GM18499 (cell line): ENCODE measurements at regions not wholly inside any gene's neighbourhood (a gene's known extent, or its start where the extent isn't known, plus 50 kb on each side); places are given as distances from the start of the nearest gene placed in this dataset.
"Not testable (repeated sequence)": the region's sequence is repeated elsewhere in the genome, so short reads cannot be mapped to it uniquely, and the experiment has no call there.

Source experiments
- ATAC-seq: cut with Tn5 transposase; IDR thresholded peaks from one replicate; pipeline ENCODE4 v1.9.1; 2021; ENCODE audit warnings: moderate number of reproducible peaks; ENCODE audit not compliant: insufficient read depth, unreplicated experiment

GRCh38 chr15:26200427-26200826 lies 337.3 kb upstream of the ATP10A start:
- ATAC-seq = no peak

DNA sequence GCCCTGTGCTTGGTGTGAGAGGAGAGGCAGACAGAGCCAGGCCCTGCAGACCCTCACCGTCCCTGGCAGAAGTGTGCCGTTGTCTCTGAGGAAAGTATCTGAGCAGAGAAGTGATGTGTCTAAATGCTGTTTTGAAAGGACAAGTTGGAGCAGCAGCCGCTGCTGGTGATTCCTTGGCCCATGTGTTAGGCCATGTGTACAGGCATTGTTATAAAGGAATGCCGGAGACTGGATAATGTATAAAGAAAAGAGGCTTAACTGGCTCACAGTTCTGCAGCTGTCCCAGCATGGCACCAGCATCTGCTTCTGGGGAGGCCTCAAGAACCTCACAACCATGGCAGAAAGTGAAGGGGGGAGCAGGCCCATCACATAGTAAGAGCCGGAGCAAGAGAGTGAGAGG lies 334.6 kb upstream of the ATP10A start:
- no peak for ATAC-seq

GRCh38 chr15:26197060-26197459 lies 333.9 kb upstream of the ATP10A start:
- ATAC-seq = no peak

DNA sequence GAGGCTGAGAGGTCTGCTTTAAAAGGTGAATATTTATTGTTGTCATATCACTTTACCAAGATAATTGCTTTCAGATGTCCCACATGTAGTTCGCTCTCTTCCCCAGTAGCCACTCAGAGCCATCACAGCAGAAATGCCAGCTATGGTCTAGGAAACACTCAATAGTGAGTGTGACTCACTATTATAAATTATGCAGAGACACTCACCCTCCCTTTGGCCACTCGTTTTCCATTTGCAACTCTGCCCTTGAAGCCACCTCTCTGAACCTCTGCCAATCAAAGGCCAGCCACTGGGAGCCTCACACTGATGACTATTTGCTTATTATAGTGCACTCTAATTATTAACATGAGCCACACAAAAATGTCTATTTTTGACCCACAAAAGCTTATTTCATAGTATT lies 328.1 kb upstream of the ATP10A start:
- ATAC-seq = no peak

DNA sequence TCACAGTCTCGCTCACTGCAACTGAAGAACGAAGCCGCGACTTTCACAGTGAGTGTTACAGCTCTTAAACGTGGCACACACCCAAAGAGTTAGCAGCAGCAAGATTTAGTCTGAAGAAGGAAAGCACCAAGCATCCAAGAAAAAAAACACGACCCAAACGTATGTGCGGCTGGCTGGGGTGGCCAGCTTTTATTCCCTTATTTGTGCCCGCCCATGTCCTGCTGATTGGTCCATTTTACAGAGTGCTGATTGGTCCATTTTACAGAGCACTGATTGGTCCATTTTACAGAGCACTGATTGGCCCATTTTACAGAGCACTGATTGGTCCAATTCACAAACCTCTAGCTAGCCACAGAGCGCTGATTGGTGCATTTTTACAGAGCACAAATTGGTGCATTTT lies 323.0 kb upstream of the ATP10A start:
- not testable (repeated sequence) for ATAC-seq

DNA sequence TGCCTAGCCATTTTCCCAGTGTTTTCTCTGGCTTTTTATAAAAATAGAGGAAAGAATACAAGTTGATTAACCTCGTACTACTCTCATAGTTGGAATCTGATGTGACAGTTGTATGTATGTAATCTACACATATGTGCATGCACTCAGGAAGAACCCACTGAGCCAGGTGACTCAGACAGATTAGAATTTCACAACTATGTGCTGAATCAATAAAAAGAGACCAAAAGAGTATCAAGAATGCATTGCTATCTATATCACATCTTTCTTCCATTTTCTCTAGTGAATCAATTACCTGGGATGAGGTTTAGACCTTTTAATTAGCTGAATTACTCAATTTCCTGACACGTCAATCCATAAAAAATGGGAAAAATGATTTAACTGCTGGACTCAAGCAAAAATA lies 319.3 kb upstream of the ATP10A start:
- no peak for ATAC-seq

GRCh38 chr15:26179906-26180305 lies 316.8 kb upstream of the ATP10A start:
- ATAC-seq = no peak

- no peak for ATAC-seq
Measured at GRCh38 chr15:26178640-26179220, 315.6 kb upstream of the ATP10A start.

- ATAC-seq = no peak
Measured at GRCh38 chr15:26177816-26178215, 314.7 kb upstream of the ATP10A start.

DNA sequence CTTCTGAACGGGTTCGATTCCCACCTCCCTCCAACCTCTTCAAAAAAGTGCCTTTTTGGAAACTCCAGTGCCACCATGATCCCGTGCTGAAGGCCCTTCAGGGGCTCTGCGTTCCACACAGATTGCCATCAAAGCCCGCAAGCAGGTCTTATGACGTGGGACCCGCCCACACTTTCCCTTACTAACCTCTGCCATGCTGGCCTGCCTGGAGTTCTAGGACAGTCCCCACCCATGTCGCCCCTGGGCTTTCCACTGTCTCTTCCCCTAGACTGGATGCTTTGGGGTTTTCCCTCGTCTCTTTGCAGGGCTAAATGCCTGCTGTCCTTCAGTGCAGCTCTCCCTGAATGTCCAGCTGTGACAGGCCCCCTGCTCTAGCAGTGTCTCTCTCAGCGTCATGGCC lies 313.7 kb upstream of the ATP10A start:
- ATAC-seq = no peak

DNA sequence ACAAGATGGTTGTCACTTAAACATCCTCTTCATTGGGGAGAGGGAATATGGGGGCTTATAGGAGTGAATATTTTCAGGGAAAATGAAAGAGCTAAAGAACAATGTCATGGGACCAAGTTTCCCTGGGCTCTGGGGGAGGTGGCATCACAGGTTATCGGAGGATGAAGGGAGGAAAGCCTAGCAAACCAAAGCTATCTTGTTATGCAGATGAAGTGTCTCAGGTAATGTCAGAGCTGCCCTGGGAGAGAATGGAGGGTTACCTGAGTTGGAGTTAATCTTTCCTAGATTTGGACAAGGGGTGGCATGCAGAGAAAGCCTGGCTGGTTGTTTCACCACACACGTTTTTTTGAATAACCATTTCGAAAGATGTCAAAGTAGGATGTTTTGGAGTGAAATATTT lies 308.1 kb upstream of the ATP10A start:
- no peak for ATAC-seq

- ATAC-seq = no peak
Measured at GRCh38 chr15:26166429-26166828, 303.3 kb upstream of the ATP10A start.

DNA sequence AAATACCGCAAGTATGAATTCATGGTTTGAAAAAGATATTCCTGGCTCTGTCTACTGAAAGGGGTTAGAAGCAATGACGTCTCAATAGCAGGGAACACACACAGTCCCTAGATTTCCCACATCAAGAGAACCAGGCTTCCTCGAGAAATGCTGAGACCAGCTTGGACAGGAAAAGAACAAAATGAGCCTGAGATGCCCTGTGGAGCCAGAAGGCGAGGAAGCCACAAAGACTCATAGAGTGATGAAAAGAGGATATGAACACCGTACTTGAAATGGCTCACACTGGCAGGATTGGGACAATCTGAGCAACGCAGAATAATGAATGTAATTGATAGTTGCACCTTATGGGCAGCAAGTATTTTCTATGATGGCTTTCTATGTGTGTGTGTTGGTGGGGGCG lies 302.4 kb upstream of the ATP10A start:
- no peak for ATAC-seq

- ATAC-seq = no peak
Measured at GRCh38 chr15:26160343-26160742, 297.2 kb upstream of the ATP10A start.

GRCh38 chr15:26158176-26158575 lies 295.0 kb upstream of the ATP10A start:
- no peak for ATAC-seq

DNA sequence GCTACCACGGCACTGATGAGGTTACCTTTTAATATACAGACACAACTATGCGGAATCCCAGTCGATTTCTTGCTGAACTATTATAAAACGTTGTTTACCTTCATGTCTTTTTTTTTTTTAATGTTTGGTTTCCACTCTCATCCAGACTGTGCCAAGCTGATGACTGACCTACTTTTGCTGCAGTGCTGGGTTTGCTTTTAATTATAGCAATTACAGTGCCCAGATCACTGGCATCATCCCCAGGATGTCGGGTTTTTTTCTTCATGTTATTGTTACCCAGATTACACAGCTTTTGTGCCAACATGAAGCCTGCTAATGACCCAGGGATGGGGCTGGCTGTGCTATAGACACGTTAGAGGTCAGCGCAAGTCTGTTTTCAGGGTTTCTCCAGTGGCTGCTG lies 294.0 kb upstream of the ATP10A start:
- no peak for ATAC-seq

DNA sequence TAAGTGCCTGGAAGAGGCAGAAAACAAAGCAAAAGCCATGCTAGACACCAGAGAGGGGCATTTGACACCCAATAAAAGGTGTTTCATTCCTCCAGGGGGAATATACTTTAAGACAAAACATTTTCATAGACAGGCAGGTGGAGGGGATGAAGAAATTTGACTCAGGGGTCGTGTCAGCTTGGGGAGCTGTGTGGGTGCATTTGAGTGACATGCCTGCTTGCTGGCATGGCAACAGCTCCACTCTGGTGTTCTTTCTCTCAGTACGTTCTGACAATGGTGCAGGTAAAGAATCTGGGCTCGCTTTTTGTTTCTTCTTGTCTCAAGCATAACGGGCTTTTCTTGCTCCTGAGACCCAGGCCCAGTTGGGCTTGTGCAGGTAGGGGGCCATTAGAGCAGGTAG lies 292.9 kb upstream of the ATP10A start:
- no peak for ATAC-seq

DNA sequence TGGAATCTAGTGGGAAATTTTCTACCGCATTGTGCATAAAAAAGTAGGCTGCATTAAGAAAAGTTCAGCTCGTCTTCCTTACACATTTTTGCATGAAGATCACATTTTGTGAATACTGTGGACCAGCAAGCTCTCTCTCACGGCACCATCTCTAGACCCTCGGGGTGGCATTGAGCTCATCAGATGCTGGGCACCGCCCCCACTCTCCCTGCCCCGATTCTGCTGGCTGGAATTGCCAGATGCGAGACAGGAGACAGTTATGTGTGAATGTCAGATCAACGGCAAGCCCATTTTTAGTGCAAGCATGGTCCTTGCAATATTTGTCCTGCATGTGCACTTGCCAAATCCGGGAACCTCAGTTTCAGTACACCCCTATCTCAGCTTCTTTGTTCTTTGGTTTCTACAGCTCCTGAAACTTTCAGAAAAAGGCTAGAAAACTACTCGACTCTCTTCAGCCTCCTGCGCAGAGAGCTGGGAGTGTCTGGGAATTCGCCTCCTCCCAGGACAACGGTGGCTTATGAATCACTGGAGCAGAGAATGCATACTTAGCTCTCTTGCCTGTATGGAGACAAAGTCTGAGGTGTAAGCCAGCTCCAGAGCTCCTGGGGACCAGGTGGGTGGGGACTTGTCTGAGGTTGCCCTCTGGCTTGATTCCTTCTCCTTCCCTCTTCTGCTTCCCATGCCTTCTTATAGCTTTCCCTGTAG lies 285.2 kb upstream of the ATP10A start:
- no peak for ATAC-seq

- no peak for ATAC-seq
Measured at GRCh38 chr15:26146202-26146601, 283.1 kb upstream of the ATP10A start.

DNA sequence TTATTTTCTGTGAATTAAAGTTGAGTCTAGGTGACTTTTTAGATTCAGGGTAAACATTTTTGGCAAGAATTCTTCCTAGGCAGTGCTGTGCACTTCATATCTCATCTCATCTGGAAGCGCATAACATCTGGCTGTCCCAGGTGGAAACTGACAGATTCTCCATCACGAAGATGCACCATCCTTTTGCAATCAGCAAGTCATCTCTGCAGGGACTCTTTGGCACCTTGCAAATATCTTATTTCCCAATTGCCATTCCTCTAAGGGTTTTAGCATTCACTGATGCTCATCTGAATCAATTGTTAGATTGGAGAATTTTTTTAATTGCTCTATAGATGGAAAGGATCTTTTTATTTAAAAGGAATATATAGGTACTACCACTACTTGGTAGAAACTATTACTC lies 282.7 kb upstream of the ATP10A start:
- no peak for ATAC-seq

DNA sequence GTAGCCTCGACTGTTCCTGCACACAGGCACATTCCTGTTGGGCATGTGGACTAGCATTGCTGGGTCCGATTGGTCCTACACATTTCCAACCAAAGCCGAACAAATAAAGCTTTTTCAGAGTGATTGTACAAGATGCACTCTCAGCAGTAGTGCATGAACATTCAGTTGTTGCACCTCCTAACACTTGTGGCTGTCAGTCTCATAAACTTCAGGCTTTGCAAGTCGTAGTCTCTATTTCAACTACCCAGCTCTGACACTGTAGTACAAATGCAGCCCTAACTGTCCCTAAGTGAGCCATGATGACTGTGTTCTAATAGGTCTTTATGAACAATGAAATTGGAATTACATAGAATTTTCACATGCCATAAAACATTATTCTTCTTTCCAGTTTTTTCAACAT lies 281.7 kb upstream of the ATP10A start:
- no peak for ATAC-seq

DNA sequence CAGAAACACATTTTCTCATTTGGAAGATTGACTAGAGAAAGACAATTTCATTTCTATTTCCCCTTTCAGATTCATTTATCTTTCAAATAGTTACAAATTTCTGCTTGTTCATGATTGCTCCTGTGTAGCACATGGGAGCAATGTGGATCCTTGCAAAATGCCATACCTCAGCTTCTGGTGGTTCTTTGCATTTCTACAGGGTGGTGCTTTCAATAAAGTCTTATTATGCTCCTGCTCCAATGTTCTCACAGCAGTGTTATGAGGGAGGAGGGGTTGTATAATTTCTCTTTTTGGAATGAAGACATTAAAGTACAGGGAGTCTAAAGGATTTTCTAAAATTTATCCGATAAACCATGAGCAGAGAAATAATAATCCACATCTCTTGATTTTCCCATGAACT lies 280.1 kb upstream of the ATP10A start:
- no peak for ATAC-seq
